GM11168 (cell line): ENCODE measurements at regions not wholly inside any gene's neighbourhood (a gene's known extent, or its start where the extent isn't known, plus 50 kb on each side); places are given as distances from the start of the nearest gene placed in this dataset.

Experiments
- in situ Hi-C: fragments of 300-500 bp; cut with MboI; formaldehyde crosslinking; loops from one replicate; pipeline ENCODE4 v1.12.0; 2022; ENCODE audit warnings: low sequenced_read_pairs; ENCODE audit not compliant: unreplicated experiment

GRCh38 chr2:12642332-12642731, 74.4 kb upstream of the TRIB2 start:
- in situ Hi-C loops, result no loop called here

- in situ Hi-C loops, result no loop called here
These were observed 73.9 kb upstream of the TRIB2 start for GRCh38 chr2:12642859-12643258.

- in situ Hi-C loops, result no loop called here
These were observed 66.9 kb upstream of the TRIB2 start for GRCh38 chr2:12649602-12650400.

- in situ Hi-C loops, result no loop called here
These were observed 65.1 kb upstream of the TRIB2 start for GRCh38 chr2:12651641-12652040.

GRCh38 chr2:12652723-12653122, 64.0 kb upstream of the TRIB2 start:
- in situ Hi-C loops, result no loop called here

- in situ Hi-C loops, result no loop called here
These were observed 59.2 kb upstream of the TRIB2 start for GRCh38 chr2:12657560-12657959.

- in situ Hi-C loops, result no loop called here
These were observed 58.3 kb upstream of the TRIB2 start for GRCh38 chr2:12658310-12658945.

GRCh38 chr2:12661489-12661888, 55.2 kb upstream of the TRIB2 start:
- in situ Hi-C loops, result no loop called here

GRCh38 chr2:12663306-12664037, 53.3 kb upstream of the TRIB2 start:
- in situ Hi-C loops, result no loop called here

GRCh38 chr2:12665334-12665733, 51.4 kb upstream of the TRIB2 start:
- in situ Hi-C loops, result no loop called here

- in situ Hi-C loops, result no loop called here
These were observed 50.3 kb upstream of the TRIB2 start for GRCh38 chr2:12666445-12666844.
